GM21528 (cell line): ENCODE measurements at regions not wholly inside any gene's neighbourhood (a gene's known extent, or its start where the extent isn't known, plus 50 kb on each side); places are given as distances from the start of the nearest gene placed in this dataset.

Experiments used
- ATAC-seq: cut with Tn5 transposase; IDR thresholded peaks from one replicate; pipeline ENCODE4 v1.9.1; 2021; ENCODE audit warnings: mild to moderate bottlenecking, moderate library complexity; ENCODE audit not compliant: unreplicated experiment, low FRiP score

DNA sequence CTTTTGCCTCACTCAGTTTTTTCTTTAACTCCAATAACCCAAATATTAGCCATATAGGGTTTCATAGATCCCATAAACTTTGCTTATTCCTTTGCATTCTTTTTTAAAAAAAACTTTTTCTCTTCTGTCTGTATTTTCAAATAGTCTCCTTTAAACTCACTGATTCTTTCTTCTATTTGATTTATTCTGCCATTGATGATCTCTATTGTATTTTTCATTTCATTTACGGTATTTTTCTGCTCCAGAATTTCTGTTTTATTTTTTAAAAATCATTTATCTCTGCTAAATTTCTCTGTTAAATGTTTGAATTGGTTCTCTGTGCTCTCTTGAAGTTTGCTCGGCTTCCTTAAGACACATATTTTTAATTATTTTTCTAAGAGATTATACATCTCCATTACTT is 573.3 kb upstream of the MAN1A1 start:
- no peak for ATAC-seq

DNA sequence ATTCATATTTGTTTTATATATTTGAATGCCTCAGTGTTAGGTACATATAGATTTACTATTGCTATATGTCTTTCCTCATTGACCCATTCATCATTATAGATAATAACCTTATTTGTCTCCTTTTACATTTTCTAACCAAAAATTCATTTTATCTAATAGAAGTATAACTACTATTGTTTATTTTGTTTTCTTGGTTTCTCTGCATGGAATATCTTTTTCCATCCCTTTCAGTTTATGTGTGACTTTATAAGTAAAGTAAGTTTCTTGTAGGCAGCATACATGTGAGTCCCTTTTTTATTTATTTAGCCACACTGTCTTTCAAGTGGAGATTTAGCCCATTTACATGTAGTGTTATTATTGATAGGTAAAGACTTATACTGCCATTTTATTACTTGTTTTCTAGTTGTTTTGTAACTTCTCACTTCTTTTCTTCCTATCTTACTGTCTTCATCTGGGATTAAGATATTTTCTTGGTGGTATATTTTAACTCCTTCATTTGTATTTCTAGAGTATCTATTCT is 572.0 kb upstream of the MAN1A1 start:
- ATAC-seq, result no peak

DNA sequence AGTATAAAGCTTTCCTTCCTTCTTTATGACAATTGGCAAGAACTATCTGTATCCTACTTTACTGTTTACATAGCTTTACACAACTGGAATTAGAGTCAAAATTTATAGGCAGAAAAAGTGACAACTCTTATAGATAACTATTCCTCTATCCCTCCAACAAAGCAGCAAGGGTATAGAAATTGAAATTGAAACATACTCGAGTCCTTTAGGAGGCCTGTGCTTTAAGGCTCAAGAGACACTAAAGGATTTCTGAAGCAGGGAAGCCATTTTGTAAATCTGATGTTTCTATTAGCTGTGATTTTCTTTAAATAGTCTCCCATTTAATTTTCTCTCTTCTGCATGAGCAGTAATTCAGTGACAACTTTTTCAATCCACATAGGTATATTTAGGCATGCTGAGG is 567.6 kb upstream of the MAN1A1 start:
- ATAC-seq, result no peak

DNA sequence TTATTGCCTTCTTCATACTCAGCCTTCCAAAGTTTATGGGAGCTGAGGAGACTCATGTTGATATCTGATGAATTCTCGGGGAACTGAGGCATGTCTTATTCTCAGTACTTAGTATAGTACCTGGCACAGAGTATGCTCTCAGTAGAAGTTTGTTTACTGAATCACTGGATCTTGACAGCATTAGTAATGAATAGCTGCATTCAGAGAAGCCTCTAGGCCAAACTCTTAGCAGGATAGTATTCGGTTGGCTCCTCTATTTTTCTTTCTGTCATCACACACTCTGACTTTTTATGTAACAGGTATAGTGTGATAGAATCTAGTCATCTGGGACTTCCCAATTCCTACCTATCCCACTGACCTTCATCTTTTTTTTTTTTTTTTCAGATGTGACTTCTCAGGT is 566.4 kb upstream of the MAN1A1 start:
- ATAC-seq, result no peak

DNA sequence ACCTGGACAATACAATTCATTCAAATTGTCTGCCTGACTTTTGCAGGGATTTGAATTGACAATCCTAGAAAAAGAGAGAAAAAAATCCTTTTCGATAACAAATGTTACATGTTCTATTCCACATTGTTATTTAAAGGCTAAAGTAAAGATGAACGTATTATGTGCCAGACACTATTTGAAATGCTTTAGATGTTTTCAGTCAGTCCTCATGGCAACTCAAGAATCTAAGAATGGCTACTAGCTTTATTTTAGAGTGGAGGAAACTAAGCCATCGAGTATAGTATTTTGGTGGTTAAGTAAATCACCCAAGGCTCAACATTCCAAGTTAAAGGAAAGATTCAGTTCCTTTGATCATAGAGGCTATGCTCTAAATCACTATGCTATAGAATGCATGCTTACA is 558.6 kb upstream of the MAN1A1 start:
- no peak for ATAC-seq

DNA sequence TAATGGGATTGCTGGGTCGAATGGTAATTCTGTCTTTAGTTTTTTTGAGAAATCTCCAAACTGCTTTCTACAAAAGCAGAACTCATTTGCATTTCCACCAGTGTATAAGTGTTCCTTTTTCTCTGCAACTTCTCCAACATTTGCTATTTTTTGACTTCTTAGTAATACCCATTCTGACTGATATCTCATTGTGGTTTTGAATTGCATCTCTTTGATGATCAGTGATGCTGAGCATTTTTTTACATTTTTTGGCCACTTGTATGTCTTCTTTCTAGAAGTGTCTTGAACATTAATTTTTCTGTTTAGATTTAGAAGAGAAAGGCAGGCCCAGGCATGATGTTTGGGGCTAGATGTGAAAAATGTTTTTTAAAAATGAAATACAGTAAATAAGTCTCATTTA is 553.1 kb upstream of the MAN1A1 start:
- no peak for ATAC-seq

DNA sequence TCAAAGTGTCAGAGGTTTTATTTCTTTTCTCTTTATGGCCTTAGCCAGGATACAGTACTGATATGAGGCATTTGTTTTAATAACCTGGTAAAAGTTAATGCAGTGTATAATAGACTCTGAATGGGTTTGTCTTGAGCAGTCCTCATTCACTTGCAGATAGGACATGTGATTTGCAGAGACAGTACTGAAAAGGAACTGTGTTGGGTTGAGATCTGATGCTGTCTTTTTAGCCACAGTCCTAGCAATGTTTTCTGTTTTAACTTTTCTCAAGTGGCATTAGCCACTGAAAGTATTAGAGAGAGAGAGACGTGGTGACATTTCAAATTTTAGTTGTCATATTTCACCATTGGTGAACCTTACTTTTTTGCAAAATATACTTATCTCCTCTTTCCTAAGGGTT is 547.2 kb upstream of the MAN1A1 start:
- no peak for ATAC-seq

DNA sequence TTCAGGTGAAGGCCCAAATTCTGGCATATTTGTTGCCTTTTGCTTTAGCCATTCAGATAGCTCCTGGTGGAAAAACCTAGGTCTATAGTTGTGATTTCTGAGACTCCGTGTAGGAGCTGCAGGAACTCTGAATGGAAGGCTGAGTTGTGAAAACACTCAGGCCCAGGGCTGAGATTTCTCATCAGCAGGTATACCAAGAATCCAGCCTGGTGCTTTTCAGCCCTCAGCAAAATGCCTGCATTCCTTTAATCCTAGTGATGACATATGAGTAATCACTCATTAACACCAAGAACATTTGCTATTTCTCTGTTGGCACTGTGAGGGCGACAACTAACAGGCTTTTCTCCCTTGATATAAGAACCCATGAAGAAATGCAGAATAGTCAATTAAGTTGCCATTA is 546.1 kb upstream of the MAN1A1 start:
- no peak for ATAC-seq

DNA sequence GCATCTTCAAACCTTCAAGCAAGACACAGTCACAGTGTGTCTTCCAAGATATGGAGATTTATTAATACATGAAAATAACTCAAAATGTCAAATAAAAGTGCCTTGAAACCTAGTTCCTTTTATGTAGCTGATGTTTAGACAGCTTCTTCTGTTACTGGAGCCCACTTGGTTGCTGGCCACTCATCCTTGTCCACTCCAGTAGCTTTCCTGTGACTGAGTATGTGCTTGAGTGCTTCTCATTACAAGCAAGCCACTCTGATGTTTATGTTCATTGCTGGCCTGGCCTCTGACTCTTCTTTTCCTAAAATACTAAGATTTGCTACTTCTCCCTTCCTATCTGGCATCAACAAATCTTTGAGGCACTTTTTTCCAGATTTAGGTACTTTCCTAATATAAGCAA is 545.2 kb upstream of the MAN1A1 start:
- ATAC-seq, result no peak

DNA sequence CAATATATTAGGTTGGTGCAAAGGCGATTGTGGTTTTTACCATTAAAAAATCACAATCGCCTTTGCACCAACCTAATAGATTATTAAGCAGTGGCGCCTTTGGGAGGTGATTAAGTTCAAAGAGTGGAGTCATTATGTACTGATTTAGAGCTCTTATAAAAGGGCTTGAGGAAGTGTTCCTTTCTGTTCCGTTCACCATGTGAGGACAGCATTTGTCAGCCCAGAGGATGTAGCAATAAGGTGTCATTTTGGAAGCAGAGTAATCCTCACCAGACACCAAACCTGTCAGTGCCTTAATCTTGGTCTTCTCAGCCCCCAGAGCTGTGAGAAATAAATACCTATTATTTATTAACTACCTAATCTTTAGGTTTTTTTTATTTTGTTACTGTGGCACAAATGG is 542.1 kb upstream of the MAN1A1 start:
- ATAC-seq, result no peak

DNA sequence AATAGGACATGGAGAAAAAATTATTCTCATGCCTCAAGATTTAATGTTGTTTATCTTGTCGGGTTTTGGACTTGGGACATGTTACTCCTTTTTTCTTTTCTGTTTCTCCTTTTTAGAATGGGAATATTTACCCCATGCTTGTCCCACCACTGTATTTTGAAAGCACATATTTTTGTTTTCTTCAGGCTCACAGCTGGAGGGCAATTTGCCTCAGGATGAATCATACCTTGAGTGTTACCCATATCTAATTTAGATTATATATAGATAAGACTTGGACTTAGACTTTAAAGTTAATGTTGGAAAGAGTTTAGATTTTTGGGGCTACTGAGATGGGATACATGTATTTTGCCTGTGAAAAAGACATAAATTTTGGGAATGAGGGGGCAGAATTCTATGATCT is 541.6 kb upstream of the MAN1A1 start:
- ATAC-seq, result no peak

DNA sequence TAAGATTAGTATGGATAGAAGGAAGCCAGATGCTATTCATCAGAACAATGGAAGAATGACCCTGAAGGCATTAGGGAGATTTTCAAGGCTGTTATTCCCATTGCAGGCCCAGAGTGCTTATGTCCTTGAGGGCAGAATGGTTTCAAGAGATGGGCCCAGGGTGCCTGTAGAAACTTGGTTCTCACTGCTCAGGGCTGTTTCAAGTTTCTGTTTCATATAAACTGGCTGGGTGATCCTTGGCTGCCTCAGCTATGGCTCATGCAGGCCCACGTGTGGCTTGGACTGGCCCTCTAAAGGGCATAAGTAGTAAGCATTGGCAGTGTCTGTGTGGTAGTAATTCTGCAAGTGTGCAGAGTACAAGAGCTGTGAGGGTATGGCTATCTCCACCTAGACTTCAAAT is 540.9 kb upstream of the MAN1A1 start:
- ATAC-seq, result peak; percentile 55

DNA sequence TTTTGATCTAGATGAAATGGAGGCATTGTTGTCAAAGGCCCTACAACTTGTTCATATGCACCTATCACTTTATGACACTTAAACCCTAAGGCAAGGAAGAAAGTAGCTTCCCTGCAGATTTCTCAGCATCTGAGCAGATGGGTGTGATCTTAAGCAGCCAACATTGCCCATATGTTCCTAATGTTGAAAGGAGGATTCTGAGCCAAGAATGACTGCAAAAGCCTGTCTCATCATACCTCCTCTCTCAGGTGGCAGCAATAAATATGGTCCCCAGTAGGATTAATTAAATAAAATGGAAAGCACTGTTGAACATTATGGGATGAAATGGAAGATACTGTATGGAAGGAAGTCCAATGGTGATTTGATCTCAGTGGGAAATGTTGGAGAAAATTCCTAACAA is 538.1 kb upstream of the MAN1A1 start:
- ATAC-seq, result no peak

DNA sequence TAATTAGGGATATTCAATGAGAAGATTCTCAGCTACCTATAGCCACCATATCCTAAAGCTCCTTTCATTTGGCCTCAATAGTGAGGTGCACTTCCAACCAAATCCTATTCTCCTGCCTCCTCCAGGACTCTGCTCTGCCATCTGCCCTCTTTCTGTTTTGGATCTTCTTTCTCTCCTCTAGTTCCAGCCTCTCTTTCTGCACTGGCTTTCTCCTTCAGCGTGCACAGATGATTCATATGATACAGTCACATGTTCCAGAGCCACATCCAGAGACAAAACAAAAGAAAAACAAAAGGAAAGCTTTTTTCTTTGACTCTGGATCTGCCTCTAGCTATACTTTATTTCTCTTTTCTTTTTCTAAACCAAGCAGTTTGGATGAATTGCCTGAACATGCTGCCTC is 531.9 kb upstream of the MAN1A1 start:
- no peak for ATAC-seq

DNA sequence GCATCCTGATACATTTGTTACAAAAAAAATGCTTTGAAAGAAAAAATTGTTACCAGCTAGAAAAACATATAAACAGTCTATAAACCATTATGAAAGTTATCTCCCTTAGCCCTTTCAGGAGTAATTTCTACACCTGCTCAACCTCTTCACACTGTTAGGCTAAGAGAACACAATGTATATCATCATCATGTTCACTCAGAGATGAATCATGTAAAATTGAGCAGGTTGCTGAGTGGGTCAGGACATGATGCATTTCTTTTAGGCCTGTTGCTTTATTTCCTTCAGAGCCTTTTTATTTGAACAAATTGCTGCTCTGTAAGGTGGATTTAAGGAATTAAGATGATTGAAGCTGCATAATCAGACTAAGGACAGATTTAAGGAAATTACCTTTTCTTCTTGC is 531.3 kb upstream of the MAN1A1 start:
- no peak for ATAC-seq

DNA sequence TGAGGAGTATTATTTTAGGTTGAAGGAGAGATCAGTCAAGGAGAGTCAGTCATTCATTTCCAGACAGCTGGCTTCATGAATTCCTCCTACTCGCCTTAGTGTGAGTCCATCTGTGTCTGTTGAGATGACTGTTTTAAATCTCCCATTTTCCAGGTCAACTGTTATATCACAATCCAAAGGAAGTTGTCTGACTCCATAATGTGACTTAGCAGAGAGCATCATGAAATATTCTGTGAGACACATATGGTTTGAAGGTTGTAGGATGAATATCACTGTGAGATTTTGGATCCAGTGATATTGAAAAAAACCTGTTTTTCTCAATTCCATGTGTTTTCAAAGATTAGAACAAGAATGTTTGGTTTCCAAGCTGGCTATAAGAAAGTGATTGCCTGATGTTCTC is 530.2 kb upstream of the MAN1A1 start:
- ATAC-seq, result no peak

DNA sequence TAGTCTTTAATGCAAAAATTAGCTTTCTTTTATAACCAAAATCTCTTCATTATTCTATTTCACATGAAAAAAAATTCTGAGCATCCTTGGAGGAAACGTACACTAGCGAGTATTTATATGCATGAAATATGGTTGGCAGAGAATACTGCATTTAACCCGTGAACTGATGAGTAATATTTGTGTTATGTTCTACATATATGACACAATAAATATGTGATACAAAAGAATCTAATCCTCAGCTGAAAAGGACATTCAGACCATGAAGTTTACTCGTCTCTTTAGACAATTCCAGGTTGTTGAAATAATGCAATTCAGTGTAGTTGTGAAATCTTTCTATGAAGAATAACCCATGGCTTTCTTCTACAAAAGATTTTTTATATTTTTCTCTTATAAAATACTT is 524.8 kb upstream of the MAN1A1 start:
- no peak for ATAC-seq

DNA sequence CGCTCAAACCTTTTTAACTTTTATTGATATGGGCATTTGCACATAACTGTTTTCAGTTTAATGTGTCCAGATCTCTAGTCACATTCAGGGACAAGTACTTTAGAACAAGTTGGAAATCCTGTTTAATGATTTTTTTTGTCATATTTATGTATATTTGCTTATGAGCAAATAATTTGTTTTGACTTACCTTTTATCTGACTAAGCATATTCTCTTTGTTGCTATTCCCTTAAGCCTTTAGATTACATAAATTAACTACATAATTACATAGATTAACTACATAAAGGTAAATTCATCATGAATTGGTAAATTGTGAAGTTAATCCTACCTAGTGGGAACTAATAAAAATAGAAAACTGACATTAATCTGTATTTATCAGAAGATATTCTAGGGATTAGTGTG is 523.5 kb upstream of the MAN1A1 start:
- ATAC-seq, result no peak

DNA sequence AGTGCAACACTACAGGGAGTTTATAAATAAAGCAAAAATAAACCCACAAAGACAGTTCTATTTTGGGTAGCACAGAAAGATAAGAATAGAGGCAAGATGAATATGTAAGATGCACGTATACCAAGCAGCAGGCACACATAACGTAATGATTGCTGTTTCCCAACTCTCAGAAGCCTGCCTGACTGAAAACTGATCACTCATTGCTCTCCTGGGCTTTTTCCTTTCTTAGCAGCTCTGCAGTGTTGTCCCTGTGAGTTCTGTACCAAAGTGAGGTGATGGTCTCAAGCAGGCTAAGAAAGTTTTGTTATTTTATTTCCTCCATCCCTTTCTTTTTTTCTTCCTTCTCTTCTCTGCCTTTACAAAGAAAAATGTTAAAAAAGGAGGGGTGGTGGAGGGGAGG is 522.0 kb upstream of the MAN1A1 start:
- no peak for ATAC-seq

DNA sequence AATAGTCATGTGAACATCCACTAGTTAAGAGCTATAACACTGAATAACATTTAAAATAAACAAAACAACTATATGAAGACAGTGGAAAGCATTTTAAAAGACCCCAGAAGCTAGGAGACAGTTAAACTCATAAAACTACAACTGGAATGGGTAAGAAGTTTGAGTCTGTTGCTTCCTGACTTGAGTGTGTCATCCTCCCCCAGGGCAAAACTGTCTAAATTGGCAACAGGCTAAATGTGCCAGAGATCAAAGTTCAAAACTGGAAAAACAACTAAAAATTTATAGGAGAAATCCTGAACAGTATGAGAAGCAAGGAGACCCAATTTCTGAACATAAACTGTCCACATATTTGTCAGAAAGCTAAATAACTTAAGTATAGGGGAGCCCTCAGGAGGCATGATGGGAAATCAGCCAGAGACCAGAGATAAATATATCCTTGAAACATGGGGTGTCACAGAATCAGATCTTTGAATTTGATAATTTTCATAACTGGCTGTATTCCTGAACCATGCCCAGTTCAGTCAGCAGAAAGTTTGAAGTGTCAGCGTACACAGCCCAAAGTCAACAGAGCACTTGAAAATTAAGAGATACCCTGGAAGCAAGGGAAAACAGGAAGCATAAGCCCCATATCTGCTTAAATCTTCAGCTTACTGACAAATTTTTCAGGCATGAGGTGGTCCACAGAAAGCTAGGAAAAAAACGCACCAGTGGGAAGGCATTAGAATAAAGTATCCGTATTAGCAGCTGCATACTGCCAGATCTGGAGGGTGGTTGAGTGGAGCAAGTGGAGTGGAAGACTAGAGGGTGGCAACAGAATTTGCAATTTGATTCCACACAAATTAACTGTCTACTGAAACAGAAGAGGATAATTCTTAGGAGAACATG is 516.1 kb upstream of the MAN1A1 start:
- ATAC-seq, result no peak

DNA sequence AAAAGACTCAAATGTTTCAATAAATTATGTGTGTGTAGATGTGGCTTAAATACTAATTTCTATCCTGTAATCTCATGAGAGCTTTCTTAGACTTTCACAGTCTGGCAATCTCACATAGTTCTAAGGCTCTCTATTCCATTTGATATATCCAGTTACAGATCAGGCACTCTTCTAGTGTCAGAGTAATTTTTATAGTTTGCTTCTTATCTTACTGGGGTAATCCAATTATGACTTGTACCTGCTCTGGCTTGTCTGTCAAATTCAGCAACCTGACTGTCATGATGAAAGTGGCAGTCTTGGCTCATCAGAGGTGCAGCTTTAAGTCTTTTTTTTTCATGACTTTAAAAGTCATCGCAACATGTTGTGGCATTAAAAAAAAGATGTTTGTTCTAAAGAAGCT is 513.2 kb upstream of the MAN1A1 start:
- no peak for ATAC-seq

DNA sequence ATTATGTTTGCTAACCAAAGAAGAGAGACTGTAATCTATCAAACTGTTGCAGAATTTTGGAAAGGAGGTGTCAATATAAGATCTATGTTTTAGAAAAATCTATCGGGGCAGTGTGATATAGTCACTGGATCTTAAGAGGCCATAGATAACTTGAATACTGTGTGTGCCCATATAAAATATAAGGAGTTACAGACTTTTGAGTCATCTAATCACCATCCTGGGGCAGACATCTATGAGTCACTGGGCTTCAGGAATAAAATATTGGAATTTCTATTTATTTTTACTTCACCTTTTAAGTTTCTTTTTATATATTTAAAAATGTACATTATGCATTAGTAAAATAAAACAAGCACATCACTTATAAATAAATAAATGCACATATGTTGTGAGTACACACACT is 509.3 kb upstream of the MAN1A1 start:
- ATAC-seq, result no peak

DNA sequence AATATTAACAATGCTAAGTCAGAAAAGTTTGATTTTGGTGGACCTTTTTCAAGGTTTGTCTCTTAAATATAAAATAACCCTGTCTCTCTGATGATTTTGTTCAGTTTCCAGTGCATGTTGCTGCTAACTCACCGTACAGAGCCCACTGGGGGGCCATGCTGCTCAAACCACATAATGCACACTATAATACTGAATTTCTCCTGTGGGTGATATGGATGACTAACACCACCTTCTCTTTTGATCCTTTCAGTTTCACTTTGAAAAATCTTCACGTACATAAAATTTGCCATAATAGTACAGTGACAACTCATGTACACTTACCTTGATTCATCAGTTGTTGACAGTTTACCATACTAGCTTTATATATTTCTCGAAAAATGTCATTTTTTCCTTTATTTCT is 506.6 kb upstream of the MAN1A1 start:
- peak; percentile 88 for ATAC-seq
